ENCODE measurements at regions not wholly inside any gene's neighbourhood (a gene's known extent, or its start where the extent isn't known, plus 50 kb on each side); places are given as distances from the start of the nearest gene placed in this dataset.

DNA sequence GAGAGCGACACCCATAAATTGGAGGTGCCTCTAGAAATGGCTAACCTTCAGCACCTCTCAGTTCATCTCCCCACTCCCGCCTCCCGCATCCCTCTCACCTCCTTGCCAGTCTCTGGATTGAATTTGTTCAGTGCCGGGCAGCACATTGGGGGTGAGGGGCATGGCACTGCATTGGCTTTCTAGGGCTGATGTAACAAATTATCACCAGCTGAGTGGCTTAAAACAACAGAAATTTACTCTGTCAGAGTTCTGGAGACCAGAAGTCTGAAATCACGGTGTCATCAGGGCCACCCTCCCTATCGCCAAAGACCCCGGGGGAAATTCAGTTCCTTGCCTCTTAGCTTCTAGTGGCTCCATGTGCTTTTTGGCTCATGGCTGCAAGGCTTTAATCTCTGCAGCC lies 105.1 kb upstream of the RBPJ start:
- TF ChIP-seq CEBPB (IDR thresholded peaks at IDR 0.05) (no peak), EGR1 (IDR thresholded peaks at IDR 0.05) (no peak), CREB1 (IDR thresholded peaks at IDR 0.05; ENCODE audit: low read depth) (no peak), RAD21 (IDR thresholded peaks at IDR 0.05; ENCODE audit: low read depth) (no peak)
